ENCODE measurements at regions not wholly inside any gene's neighbourhood (a gene's known extent, or its start where the extent isn't known, plus 50 kb on each side); places are given as distances from the start of the nearest gene placed in this dataset.

DNA sequence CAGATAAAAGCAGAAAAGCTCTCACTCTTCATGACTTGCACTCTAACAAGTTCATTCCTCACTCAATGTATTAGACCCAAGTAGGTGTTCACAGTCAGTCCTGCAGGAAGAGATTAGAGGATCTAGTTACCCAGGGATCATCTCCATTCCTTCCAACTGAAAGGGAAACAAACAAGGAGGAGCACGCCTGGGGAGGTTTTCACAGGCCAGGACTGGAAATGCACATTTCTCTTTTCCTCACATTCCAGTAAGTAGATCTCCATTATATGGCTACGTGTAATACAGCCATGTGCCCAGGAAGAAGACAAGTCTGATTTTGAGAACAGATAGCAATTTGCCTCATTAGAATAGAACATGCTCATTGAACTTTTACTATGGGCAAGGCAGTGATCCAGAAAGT is 1132.2 kb upstream of the FAM98A start:
- H3K27ac ChIP-seq: no peak overlapping the region
- 20 to 63% methylated on average over 2 of the region's 2 CpGs for WGBS, 2 donors
- no peaks in the 10 kb centered on the region for H3K4me1 ChIP-seq
- H3K4me3 ChIP-seq: no peak overlapping the region
- no peak for DNase-seq
- H3K9me3 ChIP-seq: no peaks in the 10 kb centered on the region
- H3K36me3 ChIP-seq: no peaks in the 10 kb centered on the region
- TF ChIP-seq, protein P1, sequence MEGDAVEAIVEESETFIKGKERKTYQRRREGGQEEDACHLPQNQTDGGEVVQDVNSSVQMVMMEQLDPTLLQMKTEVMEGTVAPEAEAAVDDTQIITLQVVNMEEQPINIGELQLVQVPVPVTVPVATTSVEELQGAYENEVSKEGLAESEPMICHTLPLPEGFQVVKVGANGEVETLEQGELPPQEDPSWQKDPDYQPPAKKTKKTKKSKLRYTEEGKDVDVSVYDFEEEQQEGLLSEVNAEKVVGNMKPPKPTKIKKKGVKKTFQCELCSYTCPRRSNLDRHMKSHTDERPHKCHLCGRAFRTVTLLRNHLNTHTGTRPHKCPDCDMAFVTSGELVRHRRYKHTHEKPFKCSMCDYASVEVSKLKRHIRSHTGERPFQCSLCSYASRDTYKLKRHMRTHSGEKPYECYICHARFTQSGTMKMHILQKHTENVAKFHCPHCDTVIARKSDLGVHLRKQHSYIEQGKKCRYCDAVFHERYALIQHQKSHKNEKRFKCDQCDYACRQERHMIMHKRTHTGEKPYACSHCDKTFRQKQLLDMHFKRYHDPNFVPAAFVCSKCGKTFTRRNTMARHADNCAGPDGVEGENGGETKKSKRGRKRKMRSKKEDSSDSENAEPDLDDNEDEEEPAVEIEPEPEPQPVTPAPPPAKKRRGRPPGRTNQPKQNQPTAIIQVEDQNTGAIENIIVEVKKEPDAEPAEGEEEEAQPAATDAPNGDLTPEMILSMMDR (IDR thresholded peaks at IDR 0.05): no peak
- TF ChIP-seq POLR2A (IDR thresholded peaks at IDR 0.05): no peak
- H3K27me3 ChIP-seq: no peaks in the 10 kb centered on the region
- intact Hi-C loops (cut with DNase I): no loop called here

DNA sequence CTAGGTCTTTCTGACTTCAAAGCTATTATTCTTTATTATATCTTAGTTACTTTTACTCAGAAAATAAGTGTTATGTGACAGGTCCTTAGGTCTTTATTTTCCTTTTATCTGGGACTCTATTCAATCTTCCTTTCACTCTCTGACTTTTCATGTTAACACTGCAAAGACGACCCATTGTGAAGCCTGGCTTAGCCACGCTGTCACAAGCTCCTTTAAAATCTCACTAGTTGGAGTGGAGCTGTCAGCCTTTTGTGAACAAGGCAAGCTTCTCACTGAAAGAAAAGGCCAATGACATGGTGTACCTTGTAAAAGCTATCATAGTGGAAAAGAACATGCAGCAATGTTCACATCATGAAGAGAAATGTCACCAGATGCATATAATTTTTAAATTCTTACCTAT is 1130.7 kb upstream of the FAM98A start:
- H3K4me3 ChIP-seq: no peak overlapping the region
- intact Hi-C loops (cut with DNase I): no loop called here
- TF ChIP-seq POLR2A (IDR thresholded peaks at IDR 0.05): no peak
- TF ChIP-seq, protein P1 (IDR thresholded peaks at IDR 0.05): no peak
- WGBS, 2 donors: 27 to 34% methylated on average over 2 of the region's 2 CpGs
- no peaks in the 10 kb centered on the region for H3K9me3 ChIP-seq
- DNase-seq: no peak
- no peaks in the 10 kb centered on the region for H3K36me3 ChIP-seq
- no peaks in the 10 kb centered on the region for H3K4me1 ChIP-seq
- no peak overlapping the region for H3K27ac ChIP-seq
- H3K27me3 ChIP-seq: no peaks in the 10 kb centered on the region

DNA sequence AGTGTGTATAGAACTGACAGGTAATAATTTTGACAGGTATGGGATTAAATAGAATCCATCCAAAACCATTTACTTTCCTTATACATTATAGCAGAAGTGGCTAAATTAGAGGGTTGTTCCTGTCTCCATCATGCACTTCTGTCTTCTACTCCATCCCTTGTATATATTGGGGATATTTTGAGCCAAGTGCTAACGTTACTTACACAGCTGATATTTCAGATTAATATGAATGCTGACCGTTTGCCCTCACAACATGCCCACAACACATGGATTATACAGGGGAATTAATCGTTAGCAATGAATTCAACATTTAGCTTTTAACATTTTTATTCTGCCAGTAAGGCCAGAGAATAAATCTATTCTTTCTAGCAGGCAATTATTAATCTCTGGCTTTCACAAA is 1125.0 kb upstream of the FAM98A start:
- TF ChIP-seq, protein P1 (IDR thresholded peaks at IDR 0.05): no peak
- no peak for TF ChIP-seq POLR2A (IDR thresholded peaks at IDR 0.05)
- intact Hi-C loops (cut with DNase I): no loop called here
- Histone ChIP-seq H3K4me3 (no peak overlapping the region), H3K4me1 (no peaks in the 10 kb centered on the region), H3K36me3 (no peaks in the 10 kb centered on the region), H3K9me3 (no peaks in the 10 kb centered on the region), H3K27me3 (no peaks in the 10 kb centered on the region), H3K27ac (no peak overlapping the region)
- no peak for DNase-seq
- 36 to 56% methylated on average over 3 of the region's 3 CpGs for WGBS, 2 donors

DNA sequence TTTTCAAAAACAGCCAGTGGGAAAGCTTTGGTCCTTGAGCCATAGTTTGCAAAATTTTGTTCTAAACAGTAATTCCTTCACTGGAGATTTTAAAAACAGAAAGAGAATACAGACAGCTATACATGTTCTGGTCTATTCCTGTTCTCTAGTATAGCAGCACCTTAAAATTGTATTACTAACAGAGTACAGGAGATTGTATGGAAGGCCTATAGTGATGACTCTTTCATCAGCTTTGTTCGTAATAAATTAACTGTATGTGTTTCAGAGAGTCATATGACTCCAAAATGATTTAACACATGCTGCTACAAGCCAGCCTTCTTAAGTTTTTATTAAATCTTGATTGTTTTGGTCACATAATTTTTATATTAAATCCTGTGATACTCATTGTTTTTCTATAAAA is 1124.6 kb upstream of the FAM98A start:
- intact Hi-C loops (cut with DNase I): no loop called here
- DNase-seq: no peak
- H3K27ac ChIP-seq: no peak overlapping the region
- no peaks in the 10 kb centered on the region for H3K36me3 ChIP-seq
- TF ChIP-seq, protein P1 (IDR thresholded peaks at IDR 0.05): no peak
- TF ChIP-seq POLR2A (IDR thresholded peaks at IDR 0.05): no peak
- H3K27me3 ChIP-seq: no peaks in the 10 kb centered on the region
- no peaks in the 10 kb centered on the region for H3K9me3 ChIP-seq
- WGBS, 2 donors: 53 to 67% methylated on average over 1 of the region's 1 CpG
- no peak overlapping the region for H3K4me3 ChIP-seq
- H3K4me1 ChIP-seq: no peaks in the 10 kb centered on the region

DNA sequence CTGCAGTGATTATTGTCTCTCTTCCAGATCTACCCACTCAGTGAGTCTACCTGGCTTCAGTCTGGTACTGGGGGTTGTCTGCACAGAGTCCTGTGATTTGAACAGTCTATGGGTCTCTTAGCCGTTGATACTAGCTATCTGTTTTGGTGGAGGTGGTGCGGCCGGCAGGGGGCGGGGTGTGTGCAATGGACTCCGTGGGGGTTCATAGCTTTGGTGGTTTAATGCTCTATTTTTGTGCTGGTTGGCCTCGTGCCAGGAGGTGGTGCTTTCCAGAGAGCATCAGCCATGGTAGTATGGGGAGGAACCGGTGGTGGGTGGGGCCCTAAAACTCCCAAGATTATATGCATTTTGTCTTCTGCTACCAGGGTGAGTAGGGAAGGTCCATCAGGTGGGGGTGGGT is 1120.1 kb upstream of the FAM98A start:
- 69 to 73% methylated on average over 3 of the region's 7 CpGs for WGBS, 2 donors

More for the DNA sequence above, 1120.1 kb upstream of the FAM98A start:
- DNase-seq: no peak
- intact Hi-C loops (cut with DNase I): no loop called here
- Histone ChIP-seq H3K4me1 (no peaks in the 10 kb centered on the region), H3K4me3 (no peak overlapping the region), H3K27me3 (no peaks in the 10 kb centered on the region), H3K36me3 (no peaks in the 10 kb centered on the region), H3K27ac (no peak overlapping the region), H3K9me3 (no peaks in the 10 kb centered on the region)
- TF ChIP-seq, protein P1 (IDR thresholded peaks at IDR 0.05): no peak
- TF ChIP-seq POLR2A (IDR thresholded peaks at IDR 0.05): no peak
